ENCODE measurements at regions not wholly inside any gene's neighbourhood (a gene's known extent, or its start where the extent isn't known, plus 50 kb on each side); places are given as distances from the start of the nearest gene placed in this dataset.

DNA sequence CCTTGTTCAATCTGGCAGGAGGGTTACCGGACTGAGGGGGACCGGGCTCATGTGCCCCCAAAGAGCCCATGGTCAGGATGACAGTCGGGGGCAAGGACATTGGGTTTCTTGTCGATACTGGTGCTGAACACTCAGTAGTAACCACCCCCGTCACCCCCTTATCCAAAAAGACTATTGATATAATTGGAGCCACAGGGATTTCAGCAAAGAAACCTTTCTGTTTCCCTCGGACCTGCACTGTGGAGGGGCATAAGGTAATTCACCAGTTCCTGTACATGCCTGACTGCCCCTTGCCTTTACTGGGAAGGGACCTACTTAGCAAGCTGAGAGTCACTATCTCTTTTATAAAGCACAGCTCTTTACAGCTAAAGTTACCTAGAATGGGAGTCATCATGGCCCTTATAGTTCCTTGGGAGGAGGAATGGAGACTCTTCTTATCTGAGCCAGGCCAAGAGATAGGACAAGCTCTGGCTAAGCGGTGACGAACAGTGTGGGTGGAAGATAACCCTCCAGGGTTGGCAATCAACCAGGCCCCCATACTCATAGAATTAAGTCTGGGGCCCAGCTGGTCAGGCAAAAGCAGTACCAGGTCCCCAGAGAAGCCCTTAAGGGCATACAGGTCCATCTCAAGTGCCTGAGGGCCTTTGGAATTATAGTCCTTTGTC lies 603.7 kb downstream of the UQCRFS1 start:
- TF ChIP-seq, protein P1, sequence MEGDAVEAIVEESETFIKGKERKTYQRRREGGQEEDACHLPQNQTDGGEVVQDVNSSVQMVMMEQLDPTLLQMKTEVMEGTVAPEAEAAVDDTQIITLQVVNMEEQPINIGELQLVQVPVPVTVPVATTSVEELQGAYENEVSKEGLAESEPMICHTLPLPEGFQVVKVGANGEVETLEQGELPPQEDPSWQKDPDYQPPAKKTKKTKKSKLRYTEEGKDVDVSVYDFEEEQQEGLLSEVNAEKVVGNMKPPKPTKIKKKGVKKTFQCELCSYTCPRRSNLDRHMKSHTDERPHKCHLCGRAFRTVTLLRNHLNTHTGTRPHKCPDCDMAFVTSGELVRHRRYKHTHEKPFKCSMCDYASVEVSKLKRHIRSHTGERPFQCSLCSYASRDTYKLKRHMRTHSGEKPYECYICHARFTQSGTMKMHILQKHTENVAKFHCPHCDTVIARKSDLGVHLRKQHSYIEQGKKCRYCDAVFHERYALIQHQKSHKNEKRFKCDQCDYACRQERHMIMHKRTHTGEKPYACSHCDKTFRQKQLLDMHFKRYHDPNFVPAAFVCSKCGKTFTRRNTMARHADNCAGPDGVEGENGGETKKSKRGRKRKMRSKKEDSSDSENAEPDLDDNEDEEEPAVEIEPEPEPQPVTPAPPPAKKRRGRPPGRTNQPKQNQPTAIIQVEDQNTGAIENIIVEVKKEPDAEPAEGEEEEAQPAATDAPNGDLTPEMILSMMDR (IDR thresholded peaks at IDR 0.05; ENCODE audit: low read depth, low read length): no peak
- DNase-seq (ENCODE audit: low read depth in 2 of 2): no peak

DNA sequence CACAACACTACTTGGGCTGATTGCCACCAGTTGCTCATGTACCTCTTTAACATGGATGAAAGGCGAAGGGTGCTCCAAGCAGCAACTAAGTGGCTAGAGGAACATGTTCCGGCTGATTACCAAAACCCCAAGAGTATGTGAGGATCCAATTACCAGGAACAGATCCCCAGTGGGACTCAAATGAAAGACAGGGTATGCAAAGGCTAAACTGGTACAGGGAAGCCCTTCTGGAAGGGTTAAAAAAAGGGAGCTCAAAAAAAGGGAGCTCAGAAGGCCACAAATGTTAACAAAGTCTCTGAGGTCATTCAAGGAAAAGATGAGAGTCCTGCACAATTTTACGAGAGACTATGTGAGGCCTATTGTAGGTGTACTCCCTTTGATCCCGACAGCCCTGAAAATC lies 604.7 kb downstream of the UQCRFS1 start:
- DNase-seq (ENCODE audit: low read depth in 2 of 2): no peak
- TF ChIP-seq, protein P1 (IDR thresholded peaks at IDR 0.05; ENCODE audit: low read depth, low read length): no peak
- H3K4me3 ChIP-seq (replicated peaks in 1 of 2; ENCODE audit: low read depth in 2 of 2, low read length in 2 of 2): no peak overlapping the region

More for the DNA sequence above, 603.7 kb downstream of the UQCRFS1 start:
- H3K4me3 ChIP-seq (replicated peaks in 1 of 2; ENCODE audit: low read depth in 2 of 2, low read length in 2 of 2): no peak overlapping the region

DNA sequence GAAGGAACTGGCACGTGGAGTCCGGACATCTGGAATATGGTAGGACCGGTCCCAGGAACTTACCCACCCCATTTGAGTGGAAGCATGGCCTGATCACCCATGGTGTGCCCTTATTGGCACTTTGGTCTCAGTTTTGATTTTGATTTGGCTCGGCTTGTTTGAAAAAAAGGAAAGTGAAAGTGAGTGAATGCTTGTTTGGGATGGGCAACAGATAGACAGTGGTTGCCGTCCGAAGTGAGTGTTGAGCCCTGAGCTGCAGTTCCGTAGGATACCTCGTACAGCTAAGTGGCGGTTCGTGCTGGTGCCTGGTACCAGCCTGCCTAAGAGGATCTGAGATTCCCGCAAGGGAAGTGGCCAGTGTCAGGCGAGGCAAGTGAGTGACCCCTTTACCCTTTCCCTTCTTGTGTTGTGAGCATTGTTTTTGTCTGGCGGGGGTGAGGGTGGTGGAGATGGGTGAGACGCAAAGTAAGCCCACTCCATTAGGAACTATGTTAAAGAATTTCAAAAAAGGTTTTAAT lies 605.8 kb downstream of the UQCRFS1 start:
- H3K4me3 ChIP-seq (replicated peaks in 1 of 2; ENCODE audit: low read depth in 2 of 2, low read length in 2 of 2): no peak overlapping the region
- TF ChIP-seq, protein P1 (IDR thresholded peaks at IDR 0.05; ENCODE audit: low read depth, low read length): no peak
- DNase-seq (ENCODE audit: low read depth in 2 of 2): no peak

DNA sequence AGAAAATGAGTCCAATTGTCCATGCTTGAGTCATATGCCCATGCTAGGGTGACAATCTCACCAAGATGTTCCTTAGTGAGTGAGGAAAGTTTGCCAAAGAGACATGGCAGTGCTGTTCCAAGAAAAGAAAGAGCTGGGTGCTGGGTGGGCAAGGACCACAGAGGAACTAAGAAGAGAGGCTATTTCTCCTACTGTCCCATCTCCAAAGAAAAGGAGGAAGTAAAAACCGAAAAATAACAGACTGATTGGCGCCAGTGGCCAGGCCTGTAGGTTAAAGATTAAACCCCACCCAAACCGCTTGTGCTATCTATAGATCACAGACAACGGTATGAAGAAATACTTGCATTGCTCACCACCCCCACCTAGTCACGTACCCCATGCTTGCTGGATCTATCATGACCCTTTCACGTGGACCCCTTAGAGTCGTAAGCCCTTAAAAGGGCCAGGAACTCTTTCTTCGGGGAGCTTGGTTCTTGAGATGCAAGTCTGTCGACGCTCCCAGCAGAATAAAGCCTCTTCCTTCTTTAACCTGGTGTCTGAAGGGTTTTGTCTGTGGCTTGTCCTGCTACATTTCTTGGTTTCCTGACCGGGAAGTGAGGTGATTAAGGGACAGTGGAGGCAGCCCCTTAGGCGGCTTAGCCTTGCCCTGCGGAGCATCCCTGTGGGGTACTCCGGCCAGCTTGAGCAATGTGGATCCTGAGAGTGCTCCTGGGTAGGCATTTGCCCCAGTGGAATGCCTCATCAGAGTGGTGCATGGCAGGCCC lies 606.5 kb downstream of the UQCRFS1 start:
- no peak overlapping the region for H3K4me3 ChIP-seq (replicated peaks in 1 of 2; ENCODE audit: low read depth in 2 of 2, low read length in 2 of 2)
- DNase-seq (ENCODE audit: low read depth in 2 of 2): no peak
- TF ChIP-seq, protein P1 (IDR thresholded peaks at IDR 0.05; ENCODE audit: low read depth, low read length): no peak

DNA sequence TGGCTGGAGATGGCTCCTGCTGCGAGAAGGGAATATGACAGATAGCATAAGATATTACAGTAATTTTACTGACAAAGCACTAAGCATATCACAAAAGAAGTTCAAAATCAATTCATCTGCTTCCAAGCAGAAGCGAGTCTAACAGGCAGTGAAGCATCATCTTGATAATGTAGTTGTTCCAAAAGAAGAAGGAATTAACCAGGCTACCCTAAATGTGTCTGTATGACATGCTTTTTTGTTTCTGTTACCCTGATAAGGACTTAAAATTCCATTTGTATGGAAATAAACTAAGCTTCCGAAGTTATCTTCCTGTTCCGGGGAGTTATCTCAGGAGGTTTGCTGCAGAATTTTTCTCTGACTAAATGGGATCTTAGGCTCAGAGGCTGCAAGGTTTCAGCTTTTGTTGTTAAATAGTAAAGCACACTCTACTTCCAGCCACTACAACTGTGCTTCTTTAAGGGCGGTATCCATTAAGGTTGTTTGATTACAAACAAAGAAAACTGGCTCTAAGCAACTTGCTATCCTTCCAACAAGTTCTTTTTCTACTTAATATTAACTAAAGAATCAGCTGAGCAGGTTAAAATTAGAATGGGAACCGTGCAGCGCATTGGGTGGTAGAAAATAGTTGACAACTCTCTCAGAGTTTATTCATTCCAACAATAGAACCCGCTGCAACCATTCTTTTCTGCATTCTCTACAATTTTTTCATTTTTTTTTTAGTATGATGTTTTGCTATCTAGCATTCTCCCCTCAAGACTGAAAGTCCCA lies 607.3 kb downstream of the UQCRFS1 start:
- TF ChIP-seq, protein P1 (IDR thresholded peaks at IDR 0.05; ENCODE audit: low read depth, low read length): no peak
- no peak for DNase-seq (ENCODE audit: low read depth in 2 of 2)
- H3K4me3 ChIP-seq (replicated peaks in 1 of 2; ENCODE audit: low read depth in 2 of 2, low read length in 2 of 2): no peak overlapping the region

DNA sequence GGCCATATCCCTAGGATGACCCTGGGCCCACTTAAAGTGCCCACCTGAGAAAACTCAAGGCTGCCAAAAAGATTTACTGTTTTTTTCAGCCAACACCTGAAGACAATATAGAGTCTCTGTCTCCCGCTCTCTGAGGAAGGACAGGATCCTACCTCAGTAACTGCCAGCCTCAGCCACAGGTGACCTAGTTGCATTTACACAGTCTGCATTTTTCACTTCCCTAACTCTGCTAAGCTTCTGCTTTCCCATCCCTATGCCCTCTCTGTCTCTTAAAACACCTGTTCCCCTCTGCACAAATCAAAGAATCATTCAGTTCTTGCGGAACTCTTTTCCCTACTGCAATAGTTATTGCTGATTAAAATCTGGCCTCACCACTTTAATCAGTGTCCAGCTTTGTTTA lies 609.5 kb downstream of the UQCRFS1 start:
- no peak for DNase-seq (ENCODE audit: low read depth in 2 of 2)
- TF ChIP-seq, protein P1 (IDR thresholded peaks at IDR 0.05; ENCODE audit: low read depth, low read length): no peak
- no peak overlapping the region for H3K4me3 ChIP-seq (replicated peaks in 1 of 2; ENCODE audit: low read depth in 2 of 2, low read length in 2 of 2)

Measured in cardiac fibroblast (primary cell).